HEK293T (cell line): ENCODE measurements at regions not wholly inside any gene's neighbourhood (a gene's known extent, or its start where the extent isn't known, plus 50 kb on each side); places are given as distances from the start of the nearest gene placed in this dataset.

Experiments
- ARNT ChIP-seq: fragments of 450-650 bp; IDR thresholded peaks from 2 replicates; pipeline ENCODE4 v1.6.1; 2017; ENCODE audit warnings: mild to moderate bottlenecking
- BHLHE40 ChIP-seq: fragments of 450-650 bp; IDR thresholded peaks from 2 replicates; pipeline ENCODE4 v1.6.1; 2016; ENCODE audit warnings: mild to moderate bottlenecking, moderate library complexity, borderline replicate concordance
- CTBP1 ChIP-seq: fragments of 450-650 bp; IDR thresholded peaks from 2 replicates; pipeline ENCODE4 v1.6.1; 2016; ENCODE audit warnings: borderline replicate concordance
- ELF4 ChIP-seq: fragments of 450-650 bp; IDR thresholded peaks from 2 replicates; pipeline ENCODE4 v1.6.1; 2017; ENCODE audit warnings: antibody characterized with exemption
- FOXA1 ChIP-seq: fragments of 450-650 bp; IDR thresholded peaks from 2 replicates; pipeline ENCODE4 v1.6.1; 2016; ENCODE audit warnings: mild to moderate bottlenecking
- FOXK2 ChIP-seq: fragments of 450-650 bp; IDR thresholded peaks from 2 replicates; pipeline ENCODE4 v1.6.1; 2016; ENCODE audit warnings: mild to moderate bottlenecking
- FOXM1 ChIP-seq: fragments of 450-650 bp; IDR thresholded peaks from 2 replicates; pipeline ENCODE4 v1.6.1; 2017; ENCODE audit warnings: mild to moderate bottlenecking, borderline replicate concordance
- LEF1 ChIP-seq: fragments of 450-650 bp; IDR thresholded peaks from 2 replicates; pipeline ENCODE4 v1.6.1; 2017; ENCODE audit warnings: mild to moderate bottlenecking, borderline replicate concordance
- NFRKB ChIP-seq: fragments of 450-650 bp; IDR thresholded peaks from 2 replicates; pipeline ENCODE4 v1.6.1; 2016; ENCODE audit warnings: mild to moderate bottlenecking, moderate library complexity
- PKNOX1 ChIP-seq: fragments of 450-650 bp; IDR thresholded peaks from 2 replicates; pipeline ENCODE4 v1.6.1; 2016
- SP1 ChIP-seq: fragments of 450-650 bp; IDR thresholded peaks from 2 replicates; pipeline ENCODE4 v1.6.1; 2017
- SUZ12 ChIP-seq: fragments of 450-650 bp; IDR thresholded peaks from 2 replicates; pipeline ENCODE4 v1.6.1; 2016; ENCODE audit warnings: mild to moderate bottlenecking
- TARDBP ChIP-seq: fragments of 450-650 bp; IDR thresholded peaks from 2 replicates; pipeline ENCODE4 v1.6.1; 2016
- ZNF384 ChIP-seq: fragments of 450-650 bp; IDR thresholded peaks from 2 replicates; pipeline ENCODE4 v1.6.1; 2016

- TF ChIP-seq ELF4 = no peak
- no peak for TF ChIP-seq FOXA1
- no peak for TF ChIP-seq FOXM1
- no peak for TF ChIP-seq ARNT
- no peak for TF ChIP-seq ZNF384
- TF ChIP-seq SP1 = no peak
- no peak for TF ChIP-seq BHLHE40
- TF ChIP-seq PKNOX1 = no peak
- TF ChIP-seq NFRKB = no peak
- TF ChIP-seq LEF1 = no peak
- no peak for TF ChIP-seq FOXK2
- no peak for TF ChIP-seq CTBP1
- no peak for TF ChIP-seq SUZ12
- no peak for TF ChIP-seq TARDBP
Observed at GRCh38 chr2:41399437-41400087, 648.3 kb upstream of the PKDCC start.
